ENCODE measurements at regions not wholly inside any gene's neighbourhood (a gene's known extent, or its start where the extent isn't known, plus 50 kb on each side); places are given as distances from the start of the nearest gene placed in this dataset.

- WGBS, 2 donors, result 94 to 98% methylated on average over 2 of the region's 2 CpGs
- Histone ChIP-seq H3K4me3 (no peak overlapping the region), H3K9me3 (no peaks in the 10 kb centered on the region), H3K4me1 (peaks cover 3% of the 10 kb centered on the region), H3K36me3 (ENCODE audit: low read depth, missing control alignments) (no peaks in the 10 kb centered on the region), H3K27ac (no peak overlapping the region), H3K27me3 (no peaks in the 10 kb centered on the region)
- TF ChIP-seq POLR2A (IDR thresholded peaks at IDR 0.05), result no peak
- no peak for TF ChIP-seq CTCF (IDR thresholded peaks at IDR 0.05)
- intact Hi-C loops (cut with DNase I; ENCODE audit: low total_unique reads), result no loop called here
- no peak for DNase-seq
These were observed 264.0 kb upstream of the NFE2L3 start for GRCh38 chr7:25887795-25888559.

GRCh38 chr7:25889765-25890164 lies 262.2 kb upstream of the NFE2L3 start:
- H3K27me3 ChIP-seq, result no peaks in the 10 kb centered on the region
- no peak overlapping the region for H3K27ac ChIP-seq
- no peaks in the 10 kb centered on the region for H3K36me3 ChIP-seq (ENCODE audit: low read depth, missing control alignments)
- intact Hi-C loops (cut with DNase I; ENCODE audit: low total_unique reads), result loop anchor here (5.0 to 10.0 kb wide), 2 partner anchors 173 to 475 kb away; no protein-coding TSS in a partner anchor
- peaks cover 4% of the 10 kb centered on the region for H3K4me1 ChIP-seq
- 59 to 72% methylated on average over 7 of the region's 7 CpGs for WGBS, 2 donors
- no peak for TF ChIP-seq POLR2A (IDR thresholded peaks at IDR 0.05)
- TF ChIP-seq CTCF (IDR thresholded peaks at IDR 0.05), result no peak
- H3K9me3 ChIP-seq, result no peaks in the 10 kb centered on the region
- no peak for DNase-seq
- H3K4me3 ChIP-seq, result no peak overlapping the region

- WGBS, 2 donors, result 68 to 84% methylated on average over 4 of the region's 4 CpGs
- no peak for TF ChIP-seq CTCF (IDR thresholded peaks at IDR 0.05)
- no peak for TF ChIP-seq POLR2A (IDR thresholded peaks at IDR 0.05)
- no peak overlapping the region for H3K4me3 ChIP-seq
- no peaks in the 10 kb centered on the region for H3K9me3 ChIP-seq
- intact Hi-C loops (cut with DNase I; ENCODE audit: low total_unique reads), result loop anchor here (5.0 to 10.0 kb wide), 2 partner anchors 171 to 473 kb away; no protein-coding TSS in a partner anchor
- DNase-seq, result no peak
- no peaks in the 10 kb centered on the region for H3K36me3 ChIP-seq (ENCODE audit: low read depth, missing control alignments)
- no peaks in the 10 kb centered on the region for H3K27me3 ChIP-seq
- peaks cover 11% of the 10 kb centered on the region for H3K4me1 ChIP-seq
- no peak overlapping the region for H3K27ac ChIP-seq
These were observed 260.4 kb upstream of the NFE2L3 start for GRCh38 chr7:25891591-25891990.

- 16 to 26% methylated on average over 1 of the region's 1 CpG for WGBS, 2 donors
- Histone ChIP-seq H3K4me3 (no peak overlapping the region), H3K4me1 (peaks cover 11% of the 10 kb centered on the region), H3K27ac (no peak overlapping the region), H3K36me3 (ENCODE audit: low read depth, missing control alignments) (no peaks in the 10 kb centered on the region), H3K9me3 (no peaks in the 10 kb centered on the region), H3K27me3 (no peaks in the 10 kb centered on the region)
- no peak for DNase-seq
- intact Hi-C loops (cut with DNase I; ENCODE audit: low total_unique reads), result loop anchor here (5.0 to 10.0 kb wide), 2 partner anchors 169 to 471 kb away; no protein-coding TSS in a partner anchor
- no peak for TF ChIP-seq POLR2A (IDR thresholded peaks at IDR 0.05)
These were observed 258.6 kb upstream of the NFE2L3 start for GRCh38 chr7:25893436-25893835.

- no peak overlapping the region for H3K27ac ChIP-seq
- peaks cover 11% of the 10 kb centered on the region for H3K4me1 ChIP-seq
- intact Hi-C loops (cut with DNase I; ENCODE audit: low total_unique reads), result loop anchor here (5.0 to 10.0 kb wide), 2 partner anchors 168 to 471 kb away; no protein-coding TSS in a partner anchor
- 51 to 59% methylated on average over 7 of the region's 7 CpGs for WGBS, 2 donors
- no peaks in the 10 kb centered on the region for H3K9me3 ChIP-seq
- no peak for TF ChIP-seq CTCF (IDR thresholded peaks at IDR 0.05)
- no peak for TF ChIP-seq POLR2A (IDR thresholded peaks at IDR 0.05)
- H3K36me3 ChIP-seq (ENCODE audit: low read depth, missing control alignments), result no peaks in the 10 kb centered on the region
- peak overlapping the region in 1 of 2 donors; percentile 5 for H3K4me3 ChIP-seq
- DNase-seq, result peak; percentile 37
- H3K27me3 ChIP-seq, result no peaks in the 10 kb centered on the region
These were observed 257.7 kb upstream of the NFE2L3 start for GRCh38 chr7:25894002-25894901.

Data from testis (tissue), 2 donors.